ENCODE measurements at regions not wholly inside any gene's neighbourhood (a gene's known extent, or its start where the extent isn't known, plus 50 kb on each side); places are given as distances from the start of the nearest gene placed in this dataset.
"Not testable (repeated sequence)": the region's sequence is repeated elsewhere in the genome, so short reads cannot be mapped to it uniquely, and the experiment has no call there.

DNA sequence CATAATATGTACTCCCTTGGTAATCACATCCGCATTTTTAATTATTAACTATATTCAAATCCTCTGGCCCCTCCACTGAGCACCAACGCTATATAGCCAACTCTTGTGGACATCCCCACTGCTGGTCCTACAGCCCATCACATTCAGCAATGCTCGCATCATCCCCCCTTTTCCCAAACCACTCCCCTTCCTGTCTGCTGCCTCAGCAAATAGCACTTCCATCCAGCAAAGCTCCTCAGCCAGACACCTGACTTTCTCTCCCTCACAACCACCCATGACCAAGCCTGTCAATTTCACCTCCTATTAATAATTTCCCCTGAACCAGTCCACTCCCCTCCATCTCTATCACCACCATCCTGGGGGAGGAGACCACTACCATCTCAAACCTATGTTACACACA, 65.5 kb upstream of the KIF2A start:
- not testable (repeated sequence) for TF ChIP-seq BHLHE40 (IDR thresholded peaks at IDR 0.05; ENCODE audit: borderline replicate concordance); ARNT (IDR thresholded peaks at IDR 0.05); PKNOX1 (IDR thresholded peaks at IDR 0.05); CTBP1 (IDR thresholded peaks at IDR 0.05; ENCODE audit: borderline replicate concordance); HDGF (IDR thresholded peaks at IDR 0.05; ENCODE audit: borderline replicate concordance); FOXK2 (IDR thresholded peaks at IDR 0.05); FOXA1 (IDR thresholded peaks at IDR 0.05); TARDBP (IDR thresholded peaks at IDR 0.05); SP1 (IDR thresholded peaks at IDR 0.05); L3MBTL2 (conservative IDR thresholded peaks at IDR 0.05); FOXM1 (IDR thresholded peaks at IDR 0.05; ENCODE audit: borderline replicate concordance); SUZ12 (IDR thresholded peaks at IDR 0.05); NFRKB (IDR thresholded peaks at IDR 0.05); ELF4 (IDR thresholded peaks at IDR 0.05)
